C1 segment of cervical spinal cord (tissue), 14 donors: ENCODE measurements at regions not wholly inside any gene's neighbourhood (a gene's known extent, or its start where the extent isn't known, plus 50 kb on each side); places are given as distances from the start of the nearest gene placed in this dataset.

Experiments used
- DNase-seq, 14 donors: peaks; one replicate each; lab custom pipeline; 2025; lab: John Stamatoyannopoulos, UW

DNA sequence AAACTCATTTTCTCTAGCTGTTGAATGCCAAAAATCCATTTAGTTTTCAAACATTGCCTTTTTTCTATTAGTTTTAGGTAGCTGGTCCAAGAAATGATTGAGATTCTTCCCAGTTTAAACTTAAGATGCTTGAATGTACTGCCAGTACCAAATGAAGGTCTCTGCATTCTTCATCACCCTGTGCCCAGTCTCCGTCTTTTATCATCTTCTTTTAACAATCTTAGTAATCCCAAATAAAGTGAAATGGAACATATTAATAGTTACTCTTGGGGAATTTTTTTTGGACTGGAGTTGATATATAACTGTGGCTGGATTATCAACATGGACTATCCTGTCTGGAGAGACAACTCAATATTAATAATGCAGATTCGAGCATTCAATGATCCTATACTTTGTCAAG, 54.1 kb upstream of the PCED1B start:
- DNase-seq: no peak

DNA sequence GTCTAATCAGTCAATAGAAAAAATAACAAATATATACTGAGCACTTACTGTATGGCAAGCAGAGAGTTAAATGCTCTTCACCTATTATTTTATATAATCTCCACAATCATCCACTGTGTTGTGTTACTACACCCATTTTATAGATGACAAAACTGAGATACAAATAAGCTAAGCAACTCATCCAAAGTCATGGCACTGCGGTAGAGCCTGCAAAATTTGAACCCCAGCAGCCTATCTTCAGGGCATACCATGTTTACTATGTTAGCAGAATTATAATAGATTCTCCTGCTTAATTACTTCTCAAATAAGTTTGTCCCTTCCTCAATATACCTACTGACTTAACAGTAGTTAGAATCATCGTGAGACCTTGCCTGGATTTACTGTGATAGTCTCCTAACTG, 53.6 kb upstream of the PCED1B start:
- no peak for DNase-seq

DNA sequence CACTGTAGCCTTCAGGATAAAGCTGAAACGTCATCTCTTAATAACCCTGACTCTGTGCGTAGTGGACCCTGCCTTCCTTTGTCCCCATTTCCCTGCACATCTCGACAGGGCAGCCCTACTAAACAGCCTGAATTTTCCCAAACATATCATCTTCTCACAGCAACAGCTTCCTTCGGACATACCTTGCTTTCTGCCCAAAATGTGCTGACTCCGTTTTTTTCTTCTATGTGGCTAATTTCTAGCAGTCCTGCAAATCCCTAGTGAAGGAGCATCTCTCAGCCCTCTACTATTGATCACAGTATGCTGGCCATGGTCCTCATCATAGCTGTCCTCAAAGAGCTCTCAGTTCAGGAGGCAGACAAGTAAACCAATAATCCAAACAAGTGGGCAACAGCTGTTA, 53.1 kb upstream of the PCED1B start:
- DNase-seq: no peak
